ENCODE measurements at regions not wholly inside any gene's neighbourhood (a gene's known extent, or its start where the extent isn't known, plus 50 kb on each side); places are given as distances from the start of the nearest gene placed in this dataset.

DNA sequence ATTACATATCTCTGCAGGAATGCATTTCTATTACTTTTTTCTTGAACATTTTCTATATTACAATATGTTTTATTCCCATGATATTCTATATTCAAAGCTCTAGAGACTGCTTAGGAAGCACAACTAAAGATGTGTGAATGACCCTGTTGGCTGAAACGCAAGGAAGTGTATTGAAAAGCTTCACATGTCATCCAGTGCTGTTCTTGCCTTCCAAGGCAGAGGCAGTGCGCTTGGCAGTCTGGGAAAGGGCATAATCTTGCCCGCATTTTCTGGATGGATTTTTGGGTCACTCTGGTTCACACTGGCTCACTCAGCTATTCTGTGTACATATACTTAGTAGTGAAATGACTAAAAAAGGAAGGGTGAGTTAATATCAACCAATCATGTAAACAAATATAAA is 262.4 kb downstream of the PTPRC start:
- H3K4me3 ChIP-seq (ENCODE audit: low read depth, low read length): no peak overlapping the region
- no peak for DNase-seq (ENCODE audit: low read depth, low spot score)
- ChIA-PET POLR2A (no interaction called here), CTCF (interaction anchor here (6.2 kb wide), 1 partner anchor 9 kb away, joined by 41 read pairs; no protein-coding TSS in a partner anchor)
- TF ChIP-seq, protein P1, sequence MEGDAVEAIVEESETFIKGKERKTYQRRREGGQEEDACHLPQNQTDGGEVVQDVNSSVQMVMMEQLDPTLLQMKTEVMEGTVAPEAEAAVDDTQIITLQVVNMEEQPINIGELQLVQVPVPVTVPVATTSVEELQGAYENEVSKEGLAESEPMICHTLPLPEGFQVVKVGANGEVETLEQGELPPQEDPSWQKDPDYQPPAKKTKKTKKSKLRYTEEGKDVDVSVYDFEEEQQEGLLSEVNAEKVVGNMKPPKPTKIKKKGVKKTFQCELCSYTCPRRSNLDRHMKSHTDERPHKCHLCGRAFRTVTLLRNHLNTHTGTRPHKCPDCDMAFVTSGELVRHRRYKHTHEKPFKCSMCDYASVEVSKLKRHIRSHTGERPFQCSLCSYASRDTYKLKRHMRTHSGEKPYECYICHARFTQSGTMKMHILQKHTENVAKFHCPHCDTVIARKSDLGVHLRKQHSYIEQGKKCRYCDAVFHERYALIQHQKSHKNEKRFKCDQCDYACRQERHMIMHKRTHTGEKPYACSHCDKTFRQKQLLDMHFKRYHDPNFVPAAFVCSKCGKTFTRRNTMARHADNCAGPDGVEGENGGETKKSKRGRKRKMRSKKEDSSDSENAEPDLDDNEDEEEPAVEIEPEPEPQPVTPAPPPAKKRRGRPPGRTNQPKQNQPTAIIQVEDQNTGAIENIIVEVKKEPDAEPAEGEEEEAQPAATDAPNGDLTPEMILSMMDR (IDR thresholded peaks at IDR 0.05; ENCODE audit: insufficient read depth, low read length, missing control alignments): no peak

DNA sequence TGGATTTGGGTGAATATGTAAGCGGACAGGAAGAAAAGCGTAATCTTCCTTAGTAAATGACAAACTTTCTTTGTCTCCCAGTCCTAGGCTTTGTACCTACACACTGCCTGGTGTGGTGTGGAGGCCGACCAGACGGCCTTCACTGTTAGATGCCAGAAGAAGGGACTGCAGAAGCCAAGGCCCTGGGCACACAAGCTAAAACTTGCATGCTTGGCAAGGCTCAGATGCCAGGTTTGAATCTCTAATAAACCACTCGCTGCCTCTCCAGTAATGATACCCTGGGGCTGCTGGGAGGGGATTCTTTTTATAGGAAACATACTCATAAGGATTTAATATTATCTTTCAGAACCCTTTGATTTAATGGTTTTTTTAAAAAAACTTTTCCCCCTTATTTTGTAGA is 263.8 kb downstream of the PTPRC start:
- H3K4me3 ChIP-seq (ENCODE audit: low read depth, low read length): no peak overlapping the region
- CTCF ChIA-PET: interaction anchor here (1.9 to 6.2 kb wide), 2 partner anchors 9 to 10 kb away, joined by 4 to 41 read pairs; no protein-coding TSS in a partner anchor

DNA sequence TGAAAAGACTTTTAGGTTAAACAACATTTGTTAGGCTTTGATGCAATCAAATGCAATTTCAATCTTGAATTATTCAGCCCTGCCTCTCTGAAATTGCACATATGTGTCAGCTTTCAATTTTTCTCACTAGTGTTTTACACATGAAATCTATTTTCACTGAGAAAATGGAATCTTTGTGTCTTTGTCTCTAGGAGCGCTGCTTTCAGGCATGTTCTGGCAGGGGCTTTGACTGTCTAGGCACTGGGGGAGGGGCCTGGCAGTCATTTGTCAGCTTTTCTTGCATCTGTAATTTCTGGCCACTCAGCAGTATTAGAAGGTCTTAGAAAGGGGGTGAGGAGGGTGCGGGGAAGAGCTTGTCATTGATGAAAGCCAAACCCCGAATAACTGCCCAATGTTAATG is 264.4 kb downstream of the PTPRC start:
- CTCF ChIA-PET: interaction anchor here (1.0 to 6.2 kb wide), 3 partner anchors 9 to 33 kb away, joined by 4 to 41 read pairs (median 4); no protein-coding TSS in a partner anchor
- no peak for DNase-seq (ENCODE audit: low read depth, low spot score)
- POLR2A ChIA-PET: interaction anchor here (0.6 to 1.5 kb wide), 3 partner anchors 10 to 36 kb away, joined by 3 read pairs; no protein-coding TSS in a partner anchor
- TF ChIP-seq, protein P1 (IDR thresholded peaks at IDR 0.05; ENCODE audit: insufficient read depth, low read length, missing control alignments): no peak
- no peak overlapping the region for H3K4me3 ChIP-seq (ENCODE audit: low read depth, low read length)

More for the DNA sequence above, 263.8 kb downstream of the PTPRC start:
- TF ChIP-seq, protein P1 (IDR thresholded peaks at IDR 0.05; ENCODE audit: insufficient read depth, low read length, missing control alignments): no peak
- no peak for DNase-seq (ENCODE audit: low read depth, low spot score)
- POLR2A ChIA-PET: interaction anchor here (1.0 kb wide), 1 partner anchor 10 kb away, joined by 3 read pairs; no protein-coding TSS in a partner anchor

DNA sequence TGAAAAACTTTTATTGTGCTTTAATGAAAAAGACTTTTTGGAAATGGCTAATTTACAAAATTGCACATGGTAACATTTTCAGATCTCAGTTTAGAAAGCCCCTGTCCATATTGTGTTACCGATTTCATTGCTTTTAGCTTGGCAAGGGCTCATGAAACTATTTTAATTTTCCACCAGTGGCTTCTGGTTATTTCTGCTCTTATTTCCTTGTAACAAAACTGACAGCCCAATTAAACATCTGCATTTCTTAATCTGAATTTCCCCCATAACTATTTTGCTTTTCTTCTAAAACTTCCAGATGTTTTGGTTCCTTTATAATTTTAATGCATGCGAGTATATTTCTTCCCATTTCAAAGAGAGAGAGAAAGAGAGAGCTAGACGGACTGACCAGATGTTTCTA is 264.8 kb downstream of the PTPRC start:
- TF ChIP-seq, protein P1 (IDR thresholded peaks at IDR 0.05; ENCODE audit: insufficient read depth, low read length, missing control alignments): no peak
- no peak for DNase-seq (ENCODE audit: low read depth, low spot score)
- POLR2A ChIA-PET: interaction anchor here (0.6 to 1.5 kb wide), 3 partner anchors 11 to 36 kb away, joined by 3 read pairs; no protein-coding TSS in a partner anchor
- CTCF ChIA-PET: interaction anchor here (1.0 to 6.2 kb wide), 3 partner anchors 8 to 33 kb away, joined by 4 to 41 read pairs (median 4); no protein-coding TSS in a partner anchor
- H3K4me3 ChIP-seq (ENCODE audit: low read depth, low read length): no peak overlapping the region

DNA sequence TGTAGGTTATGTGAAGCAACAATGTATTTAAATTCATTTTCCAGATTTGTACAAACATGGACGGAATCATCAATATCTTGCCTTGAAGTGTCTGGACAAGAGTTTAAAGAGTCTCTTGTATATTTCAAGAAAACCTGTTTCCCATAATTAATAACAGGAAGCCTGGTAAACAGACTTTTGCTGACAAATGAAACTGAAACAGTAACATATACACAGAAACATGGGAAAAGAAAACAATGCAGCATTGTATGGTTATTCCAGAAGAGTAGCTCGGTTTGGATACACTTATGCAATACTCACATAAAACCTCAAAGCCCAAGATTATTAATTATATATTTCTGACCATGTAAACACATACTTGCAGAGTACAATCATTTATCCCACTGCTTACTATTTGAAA is 265.5 kb downstream of the PTPRC start:
- ChIA-PET POLR2A (interaction anchor here (1.5 kb wide), 1 partner anchor 33 kb away, joined by 3 read pairs; no protein-coding TSS in a partner anchor), CTCF (interaction anchor here (1.6 to 6.2 kb wide), 3 partner anchors 8 to 13 kb away, joined by 3 to 41 read pairs (median 4); no protein-coding TSS in a partner anchor)
- H3K4me3 ChIP-seq (ENCODE audit: low read depth, low read length): no peak overlapping the region
- no peak for DNase-seq (ENCODE audit: low read depth, low spot score)
- TF ChIP-seq, protein P1 (IDR thresholded peaks at IDR 0.05; ENCODE audit: insufficient read depth, low read length, missing control alignments): no peak

DNA sequence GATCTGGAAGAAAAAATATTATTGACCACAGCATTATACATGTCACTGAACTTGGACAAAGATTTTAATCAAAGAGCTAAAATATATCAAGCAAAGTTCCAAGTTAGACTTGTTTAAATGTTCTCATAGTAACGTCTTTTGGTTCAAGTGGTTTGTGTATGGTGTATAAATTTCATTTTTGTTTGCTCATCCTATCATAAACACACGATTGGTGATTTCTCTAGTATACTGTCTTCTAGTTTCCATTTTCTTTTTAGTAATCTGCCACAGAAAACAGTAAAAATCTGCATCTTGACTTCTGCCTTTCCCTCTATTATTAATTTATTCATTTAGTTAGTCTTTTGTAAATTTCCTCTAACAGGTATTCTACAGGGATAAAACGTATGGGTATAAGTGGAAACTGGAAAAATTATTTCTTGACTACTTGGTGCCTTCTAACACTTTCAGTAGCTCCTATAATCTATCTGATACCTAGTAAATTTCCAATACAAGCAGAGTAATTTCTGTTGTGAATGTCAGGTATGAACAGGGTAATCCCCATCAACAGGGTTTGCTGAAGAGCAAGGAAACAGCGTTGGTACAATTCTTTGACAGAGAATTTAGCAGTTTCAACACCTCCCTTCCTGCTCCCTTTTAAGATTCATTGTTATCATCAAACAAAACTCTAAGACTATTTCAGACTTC is 268.0 kb downstream of the PTPRC start:
- TF ChIP-seq, protein P1 (IDR thresholded peaks at IDR 0.05; ENCODE audit: insufficient read depth, low read length, missing control alignments): no peak
- DNase-seq (ENCODE audit: low read depth, low spot score): no peak
- ChIA-PET POLR2A (no interaction called here), CTCF (interaction anchor here (1.4 to 6.2 kb wide), 2 partner anchors 14 to 206 kb away, joined by 5 to 41 read pairs; no protein-coding TSS in a partner anchor)
- H3K4me3 ChIP-seq (ENCODE audit: low read depth, low read length): no peak overlapping the region

Measured in AG04449 (cell line).